Liver (tissue), 3 donors: ENCODE measurements at regions not wholly inside any gene's neighbourhood (a gene's known extent, or its start where the extent isn't known, plus 50 kb on each side); places are given as distances from the start of the nearest gene placed in this dataset.

Source experiments
- JUND ChIP-seq, 2 donors: IDR thresholded peaks; 2 replicates each; pipeline ENCODE4 v1.6.1; 2016; ENCODE audit warnings: antibody characterized with exemption in 2 of 2
- SP1 ChIP-seq: IDR thresholded peaks from 2 replicates; pipeline ENCODE4 v1.6.1; 2018; ENCODE audit warnings: antibody characterized with exemption, mild to moderate bottlenecking
- TF ChIP-seq, protein P1 (sequence below): fragments of 150-350 bp; IDR thresholded peaks from 2 replicates; pipeline ENCODE4 v1.5.1; 2017; ENCODE audit warnings: improper control_type of control experiment, low read depth, low read length; ENCODE audit not compliant: missing input control
- donor health status: healthy.
- donor health status: healthy.

DNA sequence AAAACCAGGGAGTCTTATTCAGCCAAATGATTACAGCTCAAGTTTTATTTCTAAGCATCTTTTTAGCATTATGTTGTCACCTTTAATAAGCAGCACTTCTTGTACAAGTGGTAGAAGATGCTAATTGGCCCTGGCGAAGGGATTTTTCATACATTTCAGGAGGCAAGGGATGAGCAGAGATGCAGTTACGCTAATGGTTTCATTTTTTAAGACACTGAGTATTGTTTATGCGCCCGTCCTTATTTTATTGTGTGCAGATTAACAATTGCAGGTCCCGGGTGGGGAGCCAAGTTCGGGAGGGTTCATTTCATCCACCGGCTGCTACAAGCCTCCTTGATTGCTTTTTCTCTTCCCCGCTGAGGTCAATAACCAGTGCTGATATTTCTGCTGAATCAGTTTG, 350.4 kb upstream of the FOXK1 start:
- TF ChIP-seq, protein P1, sequence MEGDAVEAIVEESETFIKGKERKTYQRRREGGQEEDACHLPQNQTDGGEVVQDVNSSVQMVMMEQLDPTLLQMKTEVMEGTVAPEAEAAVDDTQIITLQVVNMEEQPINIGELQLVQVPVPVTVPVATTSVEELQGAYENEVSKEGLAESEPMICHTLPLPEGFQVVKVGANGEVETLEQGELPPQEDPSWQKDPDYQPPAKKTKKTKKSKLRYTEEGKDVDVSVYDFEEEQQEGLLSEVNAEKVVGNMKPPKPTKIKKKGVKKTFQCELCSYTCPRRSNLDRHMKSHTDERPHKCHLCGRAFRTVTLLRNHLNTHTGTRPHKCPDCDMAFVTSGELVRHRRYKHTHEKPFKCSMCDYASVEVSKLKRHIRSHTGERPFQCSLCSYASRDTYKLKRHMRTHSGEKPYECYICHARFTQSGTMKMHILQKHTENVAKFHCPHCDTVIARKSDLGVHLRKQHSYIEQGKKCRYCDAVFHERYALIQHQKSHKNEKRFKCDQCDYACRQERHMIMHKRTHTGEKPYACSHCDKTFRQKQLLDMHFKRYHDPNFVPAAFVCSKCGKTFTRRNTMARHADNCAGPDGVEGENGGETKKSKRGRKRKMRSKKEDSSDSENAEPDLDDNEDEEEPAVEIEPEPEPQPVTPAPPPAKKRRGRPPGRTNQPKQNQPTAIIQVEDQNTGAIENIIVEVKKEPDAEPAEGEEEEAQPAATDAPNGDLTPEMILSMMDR, result no peak
- TF ChIP-seq JUND (IDR thresholded peaks at IDR 0.05) (no peak), SP1 (no peak)
